Right forelimb (tissue), 1 donor: ENCODE measurements at regions not wholly inside any gene's neighbourhood (a gene's known extent, or its start where the extent isn't known, plus 50 kb on each side); places are given as distances from the start of the nearest gene placed in this dataset.

Experiments used
- DNase-seq: peaks from one replicate; pipeline ENCODE4 v3.0.0-alpha.2; 2018

- no peak for DNase-seq
Measured at GRCh38 chr5:103498800-103499551, 63.6 kb downstream of the NUDT12 start.

GRCh38 chr5:103498211-103498610 is 64.4 kb downstream of the NUDT12 start:
- no peak for DNase-seq

- no peak for DNase-seq
Measured at GRCh38 chr5:103497781-103498180, 64.8 kb downstream of the NUDT12 start.

- no peak for DNase-seq
Measured at GRCh38 chr5:103490030-103490739, 72.4 kb downstream of the NUDT12 start.

- DNase-seq = no peak
Measured at GRCh38 chr5:103489307-103489706, 73.3 kb downstream of the NUDT12 start.

- no peak for DNase-seq
Measured at GRCh38 chr5:103487822-103488493, 74.6 kb downstream of the NUDT12 start.

GRCh38 chr5:103487218-103487617 is 75.4 kb downstream of the NUDT12 start:
- DNase-seq = no peak

GRCh38 chr5:103486739-103487138 is 75.8 kb downstream of the NUDT12 start:
- DNase-seq = no peak

GRCh38 chr5:103480246-103480645 is 82.3 kb downstream of the NUDT12 start:
- DNase-seq = no peak

- DNase-seq = no peak
Measured at GRCh38 chr5:103477678-103478077, 84.9 kb downstream of the NUDT12 start.

GRCh38 chr5:103476811-103477210 is 85.8 kb downstream of the NUDT12 start:
- DNase-seq = no peak

- no peak for DNase-seq
Measured at GRCh38 chr5:103475629-103476240, 86.9 kb downstream of the NUDT12 start.

GRCh38 chr5:103474677-103475076 is 87.9 kb downstream of the NUDT12 start:
- no peak for DNase-seq

- DNase-seq = no peak
Measured at GRCh38 chr5:103473725-103474124, 88.9 kb downstream of the NUDT12 start.

- DNase-seq = no peak
Measured at GRCh38 chr5:103472830-103473229, 89.8 kb downstream of the NUDT12 start.

GRCh38 chr5:103472265-103472664 is 90.3 kb downstream of the NUDT12 start:
- DNase-seq = no peak

GRCh38 chr5:103469288-103470040 is 93.1 kb downstream of the NUDT12 start:
- no peak for DNase-seq

- no peak for DNase-seq
Measured at GRCh38 chr5:103467831-103468230, 94.8 kb downstream of the NUDT12 start.

GRCh38 chr5:103466495-103466894 is 96.1 kb downstream of the NUDT12 start:
- DNase-seq = no peak

GRCh38 chr5:103465891-103466290 is 96.7 kb downstream of the NUDT12 start:
- no peak for DNase-seq

- no peak for DNase-seq
Measured at GRCh38 chr5:103464835-103465484, 97.6 kb downstream of the NUDT12 start.

GRCh38 chr5:103463261-103463660 is 99.3 kb downstream of the NUDT12 start:
- DNase-seq = no peak
